HG03460 (cell line): ENCODE measurements at regions not wholly inside any gene's neighbourhood (a gene's known extent, or its start where the extent isn't known, plus 50 kb on each side); places are given as distances from the start of the nearest gene placed in this dataset.
"Not testable (repeated sequence)": the region's sequence is repeated elsewhere in the genome, so short reads cannot be mapped to it uniquely, and the experiment has no call there.

Source experiments
- ATAC-seq: cut with Tn5 transposase; IDR thresholded peaks from one replicate; pipeline ENCODE4 v1.9.1; 2021; ENCODE audit not compliant: unreplicated experiment

DNA sequence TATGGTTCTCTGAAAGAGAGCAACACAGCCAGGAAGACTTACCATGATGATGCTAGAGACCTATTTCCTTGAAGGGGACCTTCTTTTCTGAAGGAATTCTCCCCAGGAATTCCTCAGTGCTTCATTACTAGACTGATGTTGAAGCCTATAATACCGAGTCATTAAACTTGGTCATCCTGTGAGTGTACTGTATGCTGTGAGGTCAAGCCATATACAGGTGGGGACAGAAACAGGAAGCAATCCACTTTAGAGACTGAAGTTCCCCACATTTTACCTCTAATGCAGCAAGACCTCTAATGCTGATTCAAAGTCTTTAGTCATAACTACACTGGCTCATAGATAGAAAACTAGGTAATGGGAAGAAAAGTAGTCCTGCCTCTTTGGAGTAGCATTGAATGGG is 77.1 kb upstream of the RASEF start:
- ATAC-seq, result no peak

DNA sequence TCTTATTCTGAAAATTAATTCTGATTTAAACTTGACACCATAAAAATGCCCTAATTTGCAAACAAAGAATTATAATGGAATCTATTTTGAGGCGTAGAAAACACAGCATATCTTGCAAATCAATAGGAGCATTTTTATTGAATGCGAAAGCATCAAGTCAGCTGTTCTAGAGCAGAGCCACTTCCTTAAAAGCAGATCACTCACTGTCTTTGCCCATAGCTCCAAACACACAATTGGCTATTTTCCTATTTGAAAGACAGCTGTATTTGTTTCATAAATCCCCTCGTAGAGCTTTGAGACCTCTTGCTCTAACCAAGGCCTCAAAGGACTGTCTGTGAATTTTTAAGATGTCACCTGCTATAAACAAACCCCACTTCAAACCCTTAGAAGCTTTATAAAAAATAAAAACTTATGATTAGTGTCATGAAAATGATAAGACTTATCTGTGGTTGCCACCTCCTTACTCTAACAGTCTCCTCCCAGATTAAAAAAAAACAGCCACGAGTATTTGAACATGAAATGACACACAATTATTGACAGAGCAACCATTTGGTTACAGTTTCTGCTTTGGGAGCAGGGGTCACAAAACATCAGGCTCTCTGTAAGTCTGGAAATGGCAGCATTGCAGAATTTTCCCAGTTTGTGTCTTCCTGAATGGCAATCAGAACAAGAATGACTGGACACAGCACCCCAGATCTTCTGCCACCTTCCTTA is 75.6 kb upstream of the RASEF start:
- ATAC-seq, result no peak

DNA sequence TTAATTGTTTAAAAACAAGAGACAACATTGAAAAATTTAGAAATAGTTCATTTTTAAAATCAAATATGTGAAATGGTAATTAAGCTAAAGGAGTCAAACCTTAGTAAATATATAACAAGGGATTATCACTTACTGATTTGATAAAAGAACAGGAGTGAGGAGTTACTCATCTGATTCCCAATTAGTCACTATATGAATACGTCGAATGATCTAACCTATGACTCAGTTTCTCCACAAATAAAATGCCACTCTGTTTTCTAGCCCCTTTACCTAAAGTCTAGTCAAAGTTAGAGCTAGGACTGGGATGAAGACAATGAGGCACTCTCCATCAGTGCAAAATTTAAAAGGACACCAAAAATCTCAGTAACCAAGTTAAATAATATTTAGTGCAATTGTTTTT is 70.4 kb upstream of the RASEF start:
- no peak for ATAC-seq

DNA sequence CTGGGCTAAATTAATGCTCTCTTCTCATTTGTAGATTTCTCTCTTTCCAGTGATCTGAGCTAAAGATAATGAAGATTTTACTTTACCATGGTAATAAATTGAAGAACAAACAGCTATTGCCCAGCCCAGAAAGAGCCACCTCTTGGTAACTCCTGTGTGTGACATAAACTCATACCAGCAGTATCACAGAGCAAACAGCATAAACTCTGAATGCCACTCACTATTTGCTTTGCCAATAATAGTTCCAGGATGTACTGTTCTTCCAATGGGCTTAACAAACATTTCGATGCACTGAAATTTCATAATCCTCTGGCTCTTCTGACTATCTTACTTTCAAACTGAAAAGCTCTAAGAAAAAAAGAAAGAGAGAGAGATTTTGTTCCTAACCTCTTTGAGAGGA is 69.8 kb upstream of the RASEF start:
- ATAC-seq, result no peak

DNA sequence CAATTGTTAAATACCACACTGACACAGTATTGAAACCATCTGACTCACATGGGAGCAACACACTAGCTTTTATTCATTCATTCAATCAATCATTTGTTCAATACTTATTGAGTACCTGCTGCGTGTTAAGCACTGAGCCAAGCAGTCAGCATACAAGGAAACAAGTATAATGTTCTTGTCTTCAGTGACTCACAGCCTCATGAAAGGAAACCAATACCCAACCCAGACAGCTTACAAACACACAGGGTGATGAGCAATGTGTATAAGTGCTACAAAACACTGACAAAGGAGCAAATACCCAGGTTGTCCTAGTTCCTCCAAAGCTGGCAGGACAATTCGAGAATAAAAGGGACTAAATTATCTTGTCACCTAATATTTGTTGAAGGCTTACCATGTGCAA is 67.6 kb upstream of the RASEF start:
- no peak for ATAC-seq

DNA sequence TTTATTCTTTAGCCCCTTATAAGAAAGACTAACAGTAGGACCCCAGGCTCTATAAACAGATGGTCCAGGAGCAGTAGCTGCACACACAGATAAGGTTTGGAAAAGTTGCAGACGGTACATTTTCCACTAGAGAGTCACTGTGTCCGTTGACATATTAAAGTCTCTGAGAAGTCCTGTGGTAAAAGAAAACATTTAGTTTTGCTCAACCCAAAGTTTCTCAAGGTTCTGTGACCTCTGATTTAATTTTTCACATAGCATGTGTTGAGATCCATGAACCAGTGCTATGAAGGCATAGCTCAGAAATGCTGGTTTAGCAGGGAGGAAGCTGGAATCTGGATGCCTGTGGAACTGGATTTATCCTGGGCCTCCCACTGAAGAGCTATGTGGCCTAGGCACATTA is 62.7 kb upstream of the RASEF start:
- ATAC-seq, result no peak

DNA sequence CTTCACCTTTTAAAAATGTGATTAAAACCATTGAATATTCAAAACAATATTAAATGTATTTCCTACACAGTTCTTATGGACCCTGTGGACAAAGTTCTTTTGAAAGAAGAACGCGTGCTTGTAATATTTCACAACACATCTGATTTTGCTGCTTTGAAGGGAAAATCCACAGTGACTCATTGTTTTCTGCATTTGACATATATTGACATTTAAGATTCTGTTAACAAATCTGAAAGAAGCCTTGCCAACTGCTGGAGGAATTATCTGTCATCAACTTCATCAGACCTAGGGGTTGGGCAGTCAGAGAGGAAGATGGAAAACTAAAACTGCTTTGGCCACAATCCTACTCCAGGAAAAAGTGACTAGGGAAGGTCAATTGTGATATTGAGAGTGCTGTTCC is 56.9 kb upstream of the RASEF start:
- ATAC-seq, result no peak

DNA sequence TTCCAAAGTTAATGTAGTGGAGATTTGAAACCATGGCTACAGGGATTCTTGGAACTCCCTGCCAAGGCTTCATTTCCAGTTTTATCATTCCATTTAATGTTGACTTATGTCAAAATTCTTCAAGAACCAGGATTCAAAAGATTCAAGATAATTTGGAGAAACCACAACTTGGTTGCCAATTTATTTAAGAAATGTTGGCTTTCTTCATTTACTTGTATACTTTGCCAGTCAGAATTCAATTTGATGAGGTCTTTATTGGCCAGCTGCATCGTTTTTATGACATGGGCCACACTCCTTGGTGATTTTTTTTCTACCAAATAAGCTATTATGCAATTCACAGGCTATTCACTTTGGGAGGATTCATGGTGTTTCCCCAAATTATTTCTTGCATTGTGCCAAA is 53.1 kb upstream of the RASEF start:
- ATAC-seq, result no peak

DNA sequence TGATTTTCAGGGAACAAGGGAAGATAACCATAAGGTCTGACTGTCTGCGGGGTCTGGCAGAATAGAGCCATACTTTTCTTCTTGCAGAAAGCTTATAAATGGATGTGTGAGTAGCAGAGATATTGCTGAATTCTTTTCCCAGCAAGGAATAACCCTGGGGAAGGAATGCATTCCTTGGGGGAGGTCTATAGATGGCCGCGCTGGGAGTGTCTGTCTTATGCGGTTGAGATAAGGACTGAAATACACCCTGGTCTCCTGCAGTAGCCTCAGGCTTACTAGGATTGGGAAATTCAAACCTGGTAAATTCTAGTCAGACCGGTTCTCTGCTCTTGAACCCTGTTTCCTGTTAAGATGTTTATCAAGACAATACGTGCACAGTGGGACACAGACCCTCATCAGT is 50.5 kb upstream of the RASEF start:
- not testable (repeated sequence) for ATAC-seq
